ENCODE measurements at regions not wholly inside any gene's neighbourhood (a gene's known extent, or its start where the extent isn't known, plus 50 kb on each side); places are given as distances from the start of the nearest gene placed in this dataset.

DNA sequence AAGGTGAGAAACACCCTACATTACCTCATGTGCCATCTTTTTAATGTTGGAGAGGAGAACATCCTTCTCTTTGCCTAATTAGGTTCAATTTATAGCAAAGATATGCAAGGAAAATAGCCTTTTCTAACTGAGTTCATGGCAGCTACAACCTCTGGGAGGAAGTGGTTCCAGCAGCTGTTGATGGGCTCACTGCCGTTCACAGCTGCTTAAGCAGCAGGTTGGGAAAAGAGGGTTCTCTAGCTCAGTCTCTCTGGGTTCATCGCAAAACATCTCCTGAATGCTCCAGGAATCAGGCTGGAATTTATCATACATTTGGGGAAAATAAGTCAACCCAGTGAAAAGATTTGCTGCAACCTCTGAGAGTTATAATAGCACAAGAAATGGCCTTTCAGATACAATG, 115.1 kb downstream of the UNC5CL start:
- no peak overlapping the region for H3K9ac ChIP-seq (ENCODE audit: control insufficient read depth, extremely low read depth, insufficient read depth, low read length)
- H4K20me1 ChIP-seq (ENCODE audit: control insufficient read depth, extremely low read depth, insufficient read depth, low read length) = no peaks in the 10 kb centered on the region
- DNase-seq (ENCODE audit: low read depth, low spot score) = no peak
- no peak for FAIRE-seq
- no peaks in the 10 kb centered on the region for H3K4me1 ChIP-seq (ENCODE audit: control insufficient read depth, extremely low read depth, insufficient read depth, low read length)
- no peak overlapping the region for H3K4me2 ChIP-seq (ENCODE audit: control insufficient read depth, extremely low read depth, insufficient read depth, low read depth, low read length)
- no peak overlapping the region for H3K27ac ChIP-seq (ENCODE audit: control insufficient read depth, insufficient read depth, low read length)
- H3K27me3 ChIP-seq (ENCODE audit: control insufficient read depth, extremely low read depth, insufficient read depth, low read length) = no peaks in the 10 kb centered on the region
- TF ChIP-seq EZH2 (IDR thresholded peaks at IDR 0.05; ENCODE audit: low read length) = no peak
- TF ChIP-seq, protein P1, sequence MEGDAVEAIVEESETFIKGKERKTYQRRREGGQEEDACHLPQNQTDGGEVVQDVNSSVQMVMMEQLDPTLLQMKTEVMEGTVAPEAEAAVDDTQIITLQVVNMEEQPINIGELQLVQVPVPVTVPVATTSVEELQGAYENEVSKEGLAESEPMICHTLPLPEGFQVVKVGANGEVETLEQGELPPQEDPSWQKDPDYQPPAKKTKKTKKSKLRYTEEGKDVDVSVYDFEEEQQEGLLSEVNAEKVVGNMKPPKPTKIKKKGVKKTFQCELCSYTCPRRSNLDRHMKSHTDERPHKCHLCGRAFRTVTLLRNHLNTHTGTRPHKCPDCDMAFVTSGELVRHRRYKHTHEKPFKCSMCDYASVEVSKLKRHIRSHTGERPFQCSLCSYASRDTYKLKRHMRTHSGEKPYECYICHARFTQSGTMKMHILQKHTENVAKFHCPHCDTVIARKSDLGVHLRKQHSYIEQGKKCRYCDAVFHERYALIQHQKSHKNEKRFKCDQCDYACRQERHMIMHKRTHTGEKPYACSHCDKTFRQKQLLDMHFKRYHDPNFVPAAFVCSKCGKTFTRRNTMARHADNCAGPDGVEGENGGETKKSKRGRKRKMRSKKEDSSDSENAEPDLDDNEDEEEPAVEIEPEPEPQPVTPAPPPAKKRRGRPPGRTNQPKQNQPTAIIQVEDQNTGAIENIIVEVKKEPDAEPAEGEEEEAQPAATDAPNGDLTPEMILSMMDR (optimal IDR thresholded peaks at IDR 0.05 in 1 of 3, IDR thresholded peaks at IDR 0.05 in 1 of 3, conservative IDR thresholded peaks at IDR 0.05 in 1 of 3; ENCODE audit: extremely low read depth in 1 of 3, insufficient read depth in 2 of 3, low read length in 3 of 3) = no peak
- no peak overlapping the region for H2AFZ ChIP-seq (ENCODE audit: control insufficient read depth, low read length)
- H3K4me3 ChIP-seq (ENCODE audit: control insufficient read depth in 2 of 3, extremely low read depth in 1 of 3, insufficient read depth in 2 of 3, low read depth in 1 of 3, low read length in 3 of 3) = no peak overlapping the region
- no peaks in the 10 kb centered on the region for H3K9me3 ChIP-seq (ENCODE audit: control insufficient read depth, low read depth, low read length)
- no peaks in the 10 kb centered on the region for H3K36me3 ChIP-seq (ENCODE audit: control insufficient read depth in 2 of 2, extremely low read depth in 1 of 2, insufficient read depth in 2 of 2, low read length in 2 of 2)
- H3K79me2 ChIP-seq (ENCODE audit: control insufficient read depth, insufficient read depth, low read length) = no peaks in the 10 kb centered on the region
- dilution Hi-C loops (cut with MboI; ENCODE audit: extremely low pct_ligation_motif_present, low sequenced_read_pairs) = no loop called here
- H3K9me1 ChIP-seq (ENCODE audit: control insufficient read depth, extremely low read depth, insufficient read depth, low read length) = no peaks in the 10 kb centered on the region

DNA sequence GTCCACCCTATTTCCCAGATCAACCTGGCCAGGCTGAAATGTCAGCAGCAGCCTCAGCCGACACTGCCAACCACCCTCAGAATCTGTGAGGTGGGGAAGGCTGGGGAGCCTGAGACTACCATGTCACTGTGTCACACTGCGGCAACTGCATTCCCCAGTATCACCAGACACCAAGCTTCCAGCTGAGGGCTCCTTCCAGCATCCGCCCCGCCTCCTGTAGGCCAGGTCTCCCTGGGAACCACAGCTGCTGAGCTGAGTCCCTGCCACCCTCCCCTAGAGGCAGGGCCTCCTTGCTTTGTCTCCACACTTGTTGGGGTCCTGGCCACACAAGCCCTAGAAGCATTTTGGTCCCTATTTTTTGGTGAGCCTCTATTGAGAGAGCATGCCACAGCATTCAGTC, 115.7 kb downstream of the UNC5CL start:
- Histone ChIP-seq H3K79me2 (ENCODE audit: control insufficient read depth, insufficient read depth, low read length) (no peaks in the 10 kb centered on the region), H3K9ac (ENCODE audit: control insufficient read depth, extremely low read depth, insufficient read depth, low read length) (no peak overlapping the region), H4K20me1 (ENCODE audit: control insufficient read depth, extremely low read depth, insufficient read depth, low read length) (no peaks in the 10 kb centered on the region), H3K9me1 (ENCODE audit: control insufficient read depth, extremely low read depth, insufficient read depth, low read length) (no peaks in the 10 kb centered on the region), H3K4me3 (ENCODE audit: control insufficient read depth in 2 of 3, extremely low read depth in 1 of 3, insufficient read depth in 2 of 3, low read depth in 1 of 3, low read length in 3 of 3) (no peak overlapping the region), H3K4me1 (ENCODE audit: control insufficient read depth, extremely low read depth, insufficient read depth, low read length) (no peaks in the 10 kb centered on the region), H3K27ac (ENCODE audit: control insufficient read depth, insufficient read depth, low read length) (no peak overlapping the region), H3K4me2 (ENCODE audit: control insufficient read depth, extremely low read depth, insufficient read depth, low read depth, low read length) (no peak overlapping the region), H3K9me3 (ENCODE audit: control insufficient read depth, low read depth, low read length) (no peaks in the 10 kb centered on the region), H3K27me3 (ENCODE audit: control insufficient read depth, extremely low read depth, insufficient read depth, low read length) (no peaks in the 10 kb centered on the region), H3K36me3 (ENCODE audit: control insufficient read depth in 2 of 2, extremely low read depth in 1 of 2, insufficient read depth in 2 of 2, low read length in 2 of 2) (no peaks in the 10 kb centered on the region), H2AFZ (ENCODE audit: control insufficient read depth, low read length) (no peak overlapping the region)
- no peak for FAIRE-seq
- TF ChIP-seq EZH2 (IDR thresholded peaks at IDR 0.05; ENCODE audit: low read length) = no peak
- TF ChIP-seq, protein P1 (optimal IDR thresholded peaks at IDR 0.05 in 1 of 3, IDR thresholded peaks at IDR 0.05 in 1 of 3, conservative IDR thresholded peaks at IDR 0.05 in 1 of 3; ENCODE audit: extremely low read depth in 1 of 3, insufficient read depth in 2 of 3, low read length in 3 of 3) = no peak
- DNase-seq (ENCODE audit: low read depth, low spot score) = no peak
- dilution Hi-C loops (cut with MboI; ENCODE audit: extremely low pct_ligation_motif_present, low sequenced_read_pairs) = no loop called here
